ENCODE measurements at regions not wholly inside any gene's neighbourhood (a gene's known extent, or its start where the extent isn't known, plus 50 kb on each side); places are given as distances from the start of the nearest gene placed in this dataset.

DNA sequence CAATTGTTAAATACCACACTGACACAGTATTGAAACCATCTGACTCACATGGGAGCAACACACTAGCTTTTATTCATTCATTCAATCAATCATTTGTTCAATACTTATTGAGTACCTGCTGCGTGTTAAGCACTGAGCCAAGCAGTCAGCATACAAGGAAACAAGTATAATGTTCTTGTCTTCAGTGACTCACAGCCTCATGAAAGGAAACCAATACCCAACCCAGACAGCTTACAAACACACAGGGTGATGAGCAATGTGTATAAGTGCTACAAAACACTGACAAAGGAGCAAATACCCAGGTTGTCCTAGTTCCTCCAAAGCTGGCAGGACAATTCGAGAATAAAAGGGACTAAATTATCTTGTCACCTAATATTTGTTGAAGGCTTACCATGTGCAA, 67.6 kb upstream of the RASEF start:
- Mint-ChIP-seq H3K27ac (no peak overlapping the region), H3K36me3 (no peaks in the 10 kb centered on the region), H3K4me1 (no peaks in the 10 kb centered on the region), H3K27me3 (ENCODE audit: insufficient read depth, low read depth) (peaks cover 3% of the 10 kb centered on the region), H3K4me3 (no peak overlapping the region), H3K9me3 (peaks cover 6% of the 10 kb centered on the region)
- Histone ChIP-seq H3K4me3 (no peak overlapping the region), H3K4me2 (no peak overlapping the region), H3K79me2 (ENCODE audit: low read depth) (no peaks in the 10 kb centered on the region), H2AFZ (replicated peaks) (no peak overlapping the region), H3K4me1 (no peaks in the 10 kb centered on the region), H3K27me3 (no peaks in the 10 kb centered on the region), H3K27ac (no peak overlapping the region), H4K20me1 (ENCODE audit: low read depth) (no peaks in the 10 kb centered on the region), H3K36me3 (no peaks in the 10 kb centered on the region), H3K9ac (no peak overlapping the region), H3F3A (ENCODE audit: low read depth) (no peaks in the 10 kb centered on the region), H3K9me3 (ENCODE audit: low read depth) (no peaks in the 10 kb centered on the region)
- DNase-seq (ENCODE audit: low spot score) = no peak
- TF ChIP-seq EZH2 (IDR thresholded peaks at IDR 0.05) (no peak), EZH2phosphoT487 (IDR thresholded peaks at IDR 0.05) (no peak)
- TF ChIP-seq, protein P1, sequence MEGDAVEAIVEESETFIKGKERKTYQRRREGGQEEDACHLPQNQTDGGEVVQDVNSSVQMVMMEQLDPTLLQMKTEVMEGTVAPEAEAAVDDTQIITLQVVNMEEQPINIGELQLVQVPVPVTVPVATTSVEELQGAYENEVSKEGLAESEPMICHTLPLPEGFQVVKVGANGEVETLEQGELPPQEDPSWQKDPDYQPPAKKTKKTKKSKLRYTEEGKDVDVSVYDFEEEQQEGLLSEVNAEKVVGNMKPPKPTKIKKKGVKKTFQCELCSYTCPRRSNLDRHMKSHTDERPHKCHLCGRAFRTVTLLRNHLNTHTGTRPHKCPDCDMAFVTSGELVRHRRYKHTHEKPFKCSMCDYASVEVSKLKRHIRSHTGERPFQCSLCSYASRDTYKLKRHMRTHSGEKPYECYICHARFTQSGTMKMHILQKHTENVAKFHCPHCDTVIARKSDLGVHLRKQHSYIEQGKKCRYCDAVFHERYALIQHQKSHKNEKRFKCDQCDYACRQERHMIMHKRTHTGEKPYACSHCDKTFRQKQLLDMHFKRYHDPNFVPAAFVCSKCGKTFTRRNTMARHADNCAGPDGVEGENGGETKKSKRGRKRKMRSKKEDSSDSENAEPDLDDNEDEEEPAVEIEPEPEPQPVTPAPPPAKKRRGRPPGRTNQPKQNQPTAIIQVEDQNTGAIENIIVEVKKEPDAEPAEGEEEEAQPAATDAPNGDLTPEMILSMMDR (IDR thresholded peaks at IDR 0.05) = no peak

DNA sequence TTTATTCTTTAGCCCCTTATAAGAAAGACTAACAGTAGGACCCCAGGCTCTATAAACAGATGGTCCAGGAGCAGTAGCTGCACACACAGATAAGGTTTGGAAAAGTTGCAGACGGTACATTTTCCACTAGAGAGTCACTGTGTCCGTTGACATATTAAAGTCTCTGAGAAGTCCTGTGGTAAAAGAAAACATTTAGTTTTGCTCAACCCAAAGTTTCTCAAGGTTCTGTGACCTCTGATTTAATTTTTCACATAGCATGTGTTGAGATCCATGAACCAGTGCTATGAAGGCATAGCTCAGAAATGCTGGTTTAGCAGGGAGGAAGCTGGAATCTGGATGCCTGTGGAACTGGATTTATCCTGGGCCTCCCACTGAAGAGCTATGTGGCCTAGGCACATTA, 62.7 kb upstream of the RASEF start:
- no peaks in the 10 kb centered on the region for H3K36me3 ChIP-seq
- Mint-ChIP-seq H3K27me3 (ENCODE audit: insufficient read depth, low read depth) (peaks cover 5% of the 10 kb centered on the region), H3K36me3 (no peaks in the 10 kb centered on the region), H3K4me3 (no peak overlapping the region), H3K4me1 (no peaks in the 10 kb centered on the region), H3K27ac (no peak overlapping the region), H3K9me3 (peaks cover 6% of the 10 kb centered on the region)
- no peak overlapping the region for H3K4me2 ChIP-seq
- no peaks in the 10 kb centered on the region for H3K4me1 ChIP-seq
- H3K79me2 ChIP-seq (ENCODE audit: low read depth) = no peaks in the 10 kb centered on the region
- H2AFZ ChIP-seq (replicated peaks) = no peak overlapping the region
- H3K27ac ChIP-seq = no peak overlapping the region
- H3K4me3 ChIP-seq = no peak overlapping the region
- TF ChIP-seq, protein P1 (IDR thresholded peaks at IDR 0.05) = no peak
- no peak for TF ChIP-seq EZH2 (IDR thresholded peaks at IDR 0.05)
- TF ChIP-seq EZH2phosphoT487 (IDR thresholded peaks at IDR 0.05) = no peak
- no peak for DNase-seq (ENCODE audit: low spot score)
- H3F3A ChIP-seq (ENCODE audit: low read depth) = no peaks in the 10 kb centered on the region
- H3K9me3 ChIP-seq (ENCODE audit: low read depth) = no peaks in the 10 kb centered on the region
- H3K9ac ChIP-seq = no peak overlapping the region
- no peaks in the 10 kb centered on the region for H4K20me1 ChIP-seq (ENCODE audit: low read depth)
- H3K27me3 ChIP-seq = no peaks in the 10 kb centered on the region

DNA sequence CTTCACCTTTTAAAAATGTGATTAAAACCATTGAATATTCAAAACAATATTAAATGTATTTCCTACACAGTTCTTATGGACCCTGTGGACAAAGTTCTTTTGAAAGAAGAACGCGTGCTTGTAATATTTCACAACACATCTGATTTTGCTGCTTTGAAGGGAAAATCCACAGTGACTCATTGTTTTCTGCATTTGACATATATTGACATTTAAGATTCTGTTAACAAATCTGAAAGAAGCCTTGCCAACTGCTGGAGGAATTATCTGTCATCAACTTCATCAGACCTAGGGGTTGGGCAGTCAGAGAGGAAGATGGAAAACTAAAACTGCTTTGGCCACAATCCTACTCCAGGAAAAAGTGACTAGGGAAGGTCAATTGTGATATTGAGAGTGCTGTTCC, 56.9 kb upstream of the RASEF start:
- Mint-ChIP-seq H3K36me3 (no peaks in the 10 kb centered on the region), H3K4me3 (no peak overlapping the region)
- no peaks in the 10 kb centered on the region for H3K79me2 ChIP-seq (ENCODE audit: low read depth)

More for the DNA sequence above, 56.9 kb upstream of the RASEF start:
- Mint-ChIP-seq H3K4me1 (no peaks in the 10 kb centered on the region), H3K27me3 (ENCODE audit: insufficient read depth, low read depth) (peaks cover 2% of the 10 kb centered on the region), H3K27ac (no peak overlapping the region), H3K9me3 (peaks cover 7% of the 10 kb centered on the region)
- Histone ChIP-seq H2AFZ (replicated peaks) (no peak overlapping the region), H3K36me3 (no peaks in the 10 kb centered on the region), H3K4me3 (no peak overlapping the region), H3K4me1 (no peaks in the 10 kb centered on the region), H3K9ac (no peak overlapping the region), H3K4me2 (no peak overlapping the region), H3K9me3 (ENCODE audit: low read depth) (no peaks in the 10 kb centered on the region), H3K27ac (no peak overlapping the region), H3F3A (ENCODE audit: low read depth) (no peaks in the 10 kb centered on the region), H3K27me3 (no peaks in the 10 kb centered on the region), H4K20me1 (ENCODE audit: low read depth) (no peaks in the 10 kb centered on the region)
- TF ChIP-seq EZH2phosphoT487 (IDR thresholded peaks at IDR 0.05) (no peak), EZH2 (IDR thresholded peaks at IDR 0.05) (no peak)
- TF ChIP-seq, protein P1 (IDR thresholded peaks at IDR 0.05) = no peak
- DNase-seq (ENCODE audit: low spot score) = no peak
